Panc1 (cell line): ENCODE measurements at regions not wholly inside any gene's neighbourhood (a gene's known extent, or its start where the extent isn't known, plus 50 kb on each side); places are given as distances from the start of the nearest gene placed in this dataset.

Experiments used
- ATAC-seq: fragments of 200-7000 bp; cut with Tn5 transposase; 2 replicates; pipeline ENCODE4 v1.9.1; 2020; ENCODE audit warnings: mild to moderate bottlenecking, moderate library complexity
- BruUV-seq: library from RNA; stranded (reverse); fragments of 400-500 nt; replicated peaks from 2 replicates; lab custom pipeline; 2021; lab: Mats Ljungman, UMichigan
- CTCF ChIA-PET: fragments of 300-600 bp; sonication (Branson Sonifier 250); formaldehyde crosslinking; loops from one replicate; lab custom pipeline; 2022; ENCODE audit warnings: antibody characterized with exemption; lab: Charles Lee
- POLR2A ChIA-PET: fragments of 300-600 bp; sonication (Branson Sonifier 250); formaldehyde crosslinking; loops from one replicate; lab custom pipeline; 2022; ENCODE audit warnings: antibody characterized with exemption; lab: Charles Lee
- DNase-seq: peaks from one replicate; pipeline ENCODE4 v3.0.0-alpha.2; 2010; ENCODE audit warnings: low read depth, low spot score
- H3K27ac ChIP-seq: 2 replicates; pipeline ENCODE4 v1.5.1; 2011; ENCODE audit warnings: mild to moderate bottlenecking, low read length, inconsistent platforms
- H3K27me3 ChIP-seq: fragments of 200-500 bp; sonication (Bioruptor generic); 2 replicates; pipeline ENCODE4 v1.6.0; 2014; ENCODE audit warnings: low read length, inconsistent platforms; ENCODE audit not compliant: control insufficient read depth, insufficient read depth
- H3K36me3 ChIP-seq: fragments of 200-500 bp; sonication (Bioruptor generic); 2 replicates; pipeline ENCODE4 v1.5.1; 2014; ENCODE audit warnings: inconsistent platforms, mild to moderate bottlenecking, low read length, moderate library complexity; ENCODE audit not compliant: control insufficient read depth, insufficient read depth
- H3K4me1 ChIP-seq: 2 replicates; pipeline ENCODE4 v1.5.1; 2011; ENCODE audit warnings: inconsistent platforms, mild to moderate bottlenecking, low read length, moderate library complexity; ENCODE audit not compliant: control insufficient read depth, insufficient read depth
- H3K4me3 ChIP-seq, 2 experiments: 2 replicates each; pipeline ENCODE4 v1.5.1; 2011 to 2012; ENCODE audit warnings: low read depth in 2 of 2, low read length in 2 of 2, mild to moderate bottlenecking in 2 of 2, inconsistent platforms in 1 of 2, moderate library complexity in 1 of 2
- H3K9me3 ChIP-seq: fragments of 200-500 bp; sonication (Bioruptor generic); 2 replicates; pipeline ENCODE4 v1.5.1; 2014; ENCODE audit warnings: low read depth, mild to moderate bottlenecking, inconsistent platforms, low read length, moderate library complexity; ENCODE audit not compliant: control insufficient read depth, insufficient read depth
- CTCF ChIP-seq: fragments of 450-650 bp; IDR thresholded peaks from 2 replicates; pipeline ENCODE4 v1.5.1; 2017; ENCODE audit warnings: mild to moderate bottlenecking
- POLR2AphosphoS5 ChIP-seq: IDR thresholded peaks from 2 replicates; pipeline ENCODE4 v1.6.1; 2012; ENCODE audit warnings: mild to moderate bottlenecking, low read depth, low read length, moderate library complexity
- REST ChIP-seq, 2 experiments: IDR thresholded peaks; 2 replicates each; pipeline ENCODE4 v1.6.1; 2011 to 2012; ENCODE audit warnings: low read depth in 2 of 2, control low read depth in 1 of 2, low read length in 1 of 2, mild to moderate bottlenecking in 1 of 2, moderate library complexity in 1 of 2; ENCODE audit not compliant: insufficient read depth in 1 of 2
- TCF7L2 ChIP-seq: IDR thresholded peaks from 2 replicates; pipeline ENCODE4 v1.6.1; 2011; ENCODE audit warnings: mild to moderate bottlenecking, low read depth, low read length, inconsistent platforms
- in situ Hi-C: cut with HindIII; loops from 2 replicates; pipeline ENCODE4 v1.10.0; 2016; ENCODE audit warnings: low sequenced_read_pairs, low pct_unique_long_range_greater_than_20kb
- intact Hi-C: fragments of 100-400 bp; cut with micrococcal nuclease; formaldehyde crosslinking; loops from one replicate; pipeline ENCODE4 v1.10.0; 2022; ENCODE audit not compliant: unreplicated experiment

- intact Hi-C loops (no loop called here), in situ Hi-C loops (no loop called here)
- ChIA-PET POLR2A (no interaction called here), CTCF (no interaction called here)
- H3K27me3 ChIP-seq, result no peaks in the 10 kb centered on the region
- no peak overlapping the region for H3K4me3 ChIP-seq
- H3K4me1 ChIP-seq, result no peaks in the 10 kb centered on the region
- H3K27ac ChIP-seq, result no peak overlapping the region
- ATAC-seq (no peak), DNase-seq (no peak)
- no peaks in the 10 kb centered on the region for H3K36me3 ChIP-seq
- TF ChIP-seq POLR2AphosphoS5 (no peak), REST (IDR thresholded peaks at IDR 0.05; ENCODE audit: insufficient read depth in 1 of 2, low read depth in 2 of 2, low read length in 1 of 2) (no peak), CTCF (no peak), TCF7L2 (no peak)
- no peaks in the 10 kb centered on the region for H3K9me3 ChIP-seq
- no TSS peak for BruUV-seq
These were observed 114.6 kb upstream of the ATP1B1 start for GRCh38 chr1:168991667-168992475.

- no peaks in the 10 kb centered on the region for H3K36me3 ChIP-seq
- DNase-seq (no peak), ATAC-seq (no peak)
- TF ChIP-seq POLR2AphosphoS5 (no peak), REST (IDR thresholded peaks at IDR 0.05; ENCODE audit: insufficient read depth in 1 of 2, low read depth in 2 of 2, low read length in 1 of 2) (no peak), CTCF (no peak)
- ChIA-PET CTCF (no interaction called here), POLR2A (no interaction called here)
- H3K27ac ChIP-seq, result no peak overlapping the region
- intact Hi-C loops (no loop called here), in situ Hi-C loops (no loop called here)
- H3K27me3 ChIP-seq, result no peaks in the 10 kb centered on the region
- H3K4me1 ChIP-seq, result peaks cover 3% of the 10 kb centered on the region; the same call in 1 of the 2 replicates
- H3K4me3 ChIP-seq, result no peak overlapping the region
- no peaks in the 10 kb centered on the region for H3K9me3 ChIP-seq
- no TSS peak for BruUV-seq
These were observed 105.1 kb upstream of the ATP1B1 start for GRCh38 chr1:169001353-169001752.
